ENCODE measurements at regions not wholly inside any gene's neighbourhood (a gene's known extent, or its start where the extent isn't known, plus 50 kb on each side); places are given as distances from the start of the nearest gene placed in this dataset.

GRCh38 chr6:138035070-138035469, 72.1 kb downstream of the PERP start:
- TF ChIP-seq CTCF (IDR thresholded peaks at IDR 0.05; ENCODE audit: poor library complexity, severe bottlenecking) (no peak), EZH2 (IDR thresholded peaks at IDR 0.05; ENCODE audit: borderline replicate concordance, insufficient read depth, low read length, poor library complexity, severe bottlenecking) (no peak), TAF1 (IDR thresholded peaks at IDR 0.05; ENCODE audit: low read depth) (no peak), MXI1 (conservative IDR thresholded peaks at IDR 0.05; ENCODE audit: poor library complexity, severe bottlenecking) (no peak), RAD21 (conservative IDR thresholded peaks at IDR 0.05) (no peak), REST (IDR thresholded peaks at IDR 0.05; ENCODE audit: borderline replicate concordance) (no peak)

Measured in neural cell (in vitro differentiated cells).